IMR-90 (cell line): ENCODE measurements at regions not wholly inside any gene's neighbourhood (a gene's known extent, or its start where the extent isn't known, plus 50 kb on each side); places are given as distances from the start of the nearest gene placed in this dataset.

Source experiments
- ATAC-seq: fragments of 200-7000 bp; cut with Tn5 transposase; 2 replicates; pipeline ENCODE4 v1.9.1; 2020; ENCODE audit warnings: low read depth, mild to moderate bottlenecking, moderate library complexity
- BruUV-seq: library from RNA; stranded (reverse); fragments of 400-500 nt; replicated peaks from 2 replicates; lab custom pipeline; 2021; lab: Mats Ljungman, UMichigan
- CTCF ChIA-PET: fragments of 300-600 bp; formaldehyde crosslinking; extraction: SDS; loops from one replicate; lab custom pipeline; 2021; ENCODE audit warnings: antibody characterized with exemption; lab: Yijun Ruan, JAX
- POLR2A ChIA-PET: fragments of 300-600 bp; sonication (Branson Sonifier 250); formaldehyde crosslinking; loops from one replicate; lab custom pipeline; 2022; ENCODE audit warnings: antibody characterized with exemption; ENCODE audit not compliant: unreplicated experiment; lab: Charles Lee
- DNase-seq: peaks from one replicate; pipeline ENCODE4 v3.0.0; 2013
- H2AFZ ChIP-seq: replicated peaks from 2 replicates; pipeline ENCODE3; 2013; ENCODE audit warnings: low read length, mild to moderate bottlenecking; ENCODE audit not compliant: poor library complexity
- H2AK5ac ChIP-seq: 2 replicates; pipeline ENCODE4 v1.6.1; 2013; ENCODE audit warnings: low read depth, low read length, inconsistent platforms
- H2AK9ac ChIP-seq: replicated peaks from 2 replicates; pipeline ENCODE3; 2013; ENCODE audit warnings: mild to moderate bottlenecking, low read depth, low read length, moderate library complexity; ENCODE audit not compliant: poor library complexity
- H2BK120ac ChIP-seq: 2 replicates; pipeline ENCODE4 v1.6.1; 2013; ENCODE audit warnings: low read depth, low read length, inconsistent platforms
- H2BK15ac ChIP-seq: 3 replicates; pipeline ENCODE4 v1.6.1; 2013; ENCODE audit warnings: low read depth, low read length, inconsistent platforms
- H2BK20ac ChIP-seq: 2 replicates; pipeline ENCODE4 v1.6.1; 2013; ENCODE audit warnings: low read depth, mild to moderate bottlenecking, inconsistent platforms, low read length, moderate library complexity
- H2BK5ac ChIP-seq: 2 replicates; pipeline ENCODE4 v1.6.1; 2013; ENCODE audit warnings: mild to moderate bottlenecking, low read depth, low read length, inconsistent platforms; ENCODE audit not compliant: poor library complexity, severe bottlenecking
- H3K14ac ChIP-seq: replicated peaks from 2 replicates; pipeline ENCODE4 v1.6.1; 2013; ENCODE audit warnings: low read depth, low read length, inconsistent platforms
- H3K18ac ChIP-seq: 2 replicates; pipeline ENCODE4 v1.6.1; 2013; ENCODE audit warnings: low read depth, low read length, control low read depth
- H3K23ac ChIP-seq: 2 replicates; pipeline ENCODE4 v1.6.1; 2013; ENCODE audit warnings: low read depth, low read length, inconsistent platforms
- H3K27ac ChIP-seq: 2 replicates; pipeline ENCODE4 v1.5.1; 2013; ENCODE audit warnings: mild to moderate bottlenecking, control low read depth, low read length; ENCODE audit not compliant: insufficient read depth
- H3K27me3 ChIP-seq: 2 replicates; pipeline ENCODE4 v1.6.1; 2013; ENCODE audit warnings: low read length; ENCODE audit not compliant: control insufficient read depth, insufficient read depth
- H3K36me3 ChIP-seq: 2 replicates; pipeline ENCODE4 v1.6.1; 2013; ENCODE audit warnings: low read length, mixed read lengths; ENCODE audit not compliant: control insufficient read depth, insufficient read depth
- H3K4ac ChIP-seq: 2 replicates; pipeline ENCODE4 v1.6.1; 2013; ENCODE audit warnings: low read depth, low read length, inconsistent platforms
- H3K4me1 ChIP-seq: 2 replicates; pipeline ENCODE4 v1.6.1; 2013; ENCODE audit warnings: low read length, mixed read lengths; ENCODE audit not compliant: control insufficient read depth, insufficient read depth
- H3K4me2 ChIP-seq: 2 replicates; pipeline ENCODE4 v1.6.1; 2013; ENCODE audit warnings: low read depth, mild to moderate bottlenecking, control low read depth, low read length, moderate library complexity
- H3K4me3 ChIP-seq: 2 replicates; pipeline ENCODE4 v1.5.1; 2013; ENCODE audit warnings: low read depth, mild to moderate bottlenecking, control low read depth, low read length, moderate library complexity; ENCODE audit not compliant: insufficient read depth
- H3K56ac ChIP-seq: 2 replicates; pipeline ENCODE4 v1.6.1; 2013; ENCODE audit warnings: low read length, inconsistent platforms; ENCODE audit not compliant: insufficient read depth; ENCODE audit errors: extremely low read depth
- H3K79me1 ChIP-seq, 2 experiments: 2 replicates each; pipeline ENCODE4 v1.6.1; 2013; ENCODE audit warnings: low read length in 2 of 2, inconsistent platforms in 1 of 2, low read depth in 1 of 2
- H3K9ac ChIP-seq: 2 replicates; pipeline ENCODE4 v1.6.1; 2013; ENCODE audit warnings: low read depth, low read length, control low read depth
- H3K9me1 ChIP-seq: 2 replicates; pipeline ENCODE4 v1.6.1; 2013; ENCODE audit warnings: low read length, inconsistent platforms; ENCODE audit not compliant: insufficient read depth
- H3K9me3 ChIP-seq: 2 replicates; pipeline ENCODE4 v1.6.1; 2013; ENCODE audit warnings: low read length; ENCODE audit not compliant: control insufficient read depth, insufficient read depth
- H4K20me1 ChIP-seq: 2 replicates; pipeline ENCODE4 v1.6.1; 2013; ENCODE audit warnings: low read length, inconsistent platforms; ENCODE audit not compliant: insufficient read depth
- H4K5ac ChIP-seq: 2 replicates; pipeline ENCODE4 v1.6.1; 2013; ENCODE audit warnings: mild to moderate bottlenecking, low read depth, low read length, control low read depth
- H4K8ac ChIP-seq, 2 experiments: 2 replicates each; pipeline ENCODE4 v1.6.1; 2013; ENCODE audit warnings: low read depth in 2 of 2, low read length in 2 of 2, control low read depth in 1 of 2, inconsistent platforms in 1 of 2
- H4K91ac ChIP-seq: 2 replicates; pipeline ENCODE4 v1.6.1; 2013; ENCODE audit warnings: low read depth, low read length, inconsistent platforms; ENCODE audit not compliant: insufficient read depth
- CTCF ChIP-seq: conservative IDR thresholded peaks from 2 replicates; pipeline ENCODE4 v1.5.1; 2012; ENCODE audit warnings: mild to moderate bottlenecking, low read depth, low read length, improper control_type of control experiment
- SMC3 ChIP-seq: fragments of 150-350 bp; IDR thresholded peaks from 2 replicates; pipeline ENCODE4 v1.6.1; 2016; ENCODE audit warnings: low read depth, mild to moderate bottlenecking, antibody characterized with exemption, low read length, moderate library complexity
- WGBS, 2 experiments: methylation state at CpG; one replicate each; pipeline versions ENCODE4 v1.1.5 to v1.1.7; 2013; ENCODE audit warnings: missing lambda C conversion rate in 2 of 2; ENCODE audit not compliant: insufficient read length in 1 of 2; ENCODE audit errors: extremely low coverage in 2 of 2; 5-methylcytosine and 5-hydroxymethylcytosine counted together
- dilution Hi-C: fragments of 300-500 bp; cut with HindIII; formaldehyde crosslinking; loops from one replicate; pipeline ENCODE4 v1.14.3; 2018; ENCODE audit warnings: low sequenced_read_pairs; ENCODE audit not compliant: unreplicated experiment
- in situ Hi-C: fragments of 300-500 bp; cut with MboI; formaldehyde crosslinking; loops from 3 replicates; pipeline ENCODE4 v1.14.3; 2019; ENCODE audit warnings: low sequenced_read_pairs, inconsistent platforms, mixed read lengths
- intact Hi-C: fragments of 100-400 bp; cut with micrococcal nuclease; formaldehyde crosslinking; loops from 2 replicates; pipeline ENCODE4 v1.10.0; 2022

- Histone ChIP-seq H3K23ac (no peak overlapping the region), H4K5ac (no peak overlapping the region), H3K27ac (no peak overlapping the region), H3K18ac (no peak overlapping the region), H3K9me1 (0 out of 2 replicates have a peak, but pooled peaks cover 5% of the 10 kb centered on the region), H2AFZ (no peak overlapping the region), H3K4me2 (no peak overlapping the region), H4K91ac (no peak overlapping the region), H3K79me1 (no peaks in the 10 kb centered on the region), H2AK9ac (no peak overlapping the region), H2BK20ac (no peak overlapping the region), H3K14ac (no peak overlapping the region), H3K4me1 (no peaks in the 10 kb centered on the region), H3K9ac (no peak overlapping the region), H4K20me1 (no peaks in the 10 kb centered on the region), H3K4ac (no peak overlapping the region), H2BK15ac (no peak overlapping the region), H3K27me3 (peaks cover 4% of the 10 kb centered on the region), H3K56ac (no peak overlapping the region), H3K9me3 (no peaks in the 10 kb centered on the region), H4K8ac (no peak overlapping the region), H3K36me3 (no peaks in the 10 kb centered on the region), H2AK5ac (no peak overlapping the region), H2BK5ac (no peak overlapping the region), H3K4me3 (no peak overlapping the region), H2BK120ac (no peak overlapping the region)
- no peak for DNase-seq
- no TSS peak for BruUV-seq
- ATAC-seq: no peak
- ChIA-PET CTCF (interaction anchor here (0.6 to 0.7 kb wide), 3 partner anchors 54 to 291 kb away, joined by 3 to 4 read pairs (median 3); no protein-coding TSS in a partner anchor), POLR2A (no interaction called here)
- intact Hi-C loops (no loop called here), dilution Hi-C loops (no loop called here), in situ Hi-C loops (no loop called here)
- no CpG with 5 or more reads among the region's 1 CpG for whole genome bisulfite sequencing, 2 experiments
- TF ChIP-seq CTCF (0 out of 2 replicates have a peak, but pooled peaks have one; percentile 5), SMC3 (no peak)
Observed at GRCh38 chr2:238706673-238707072, 141.2 kb upstream of the TWIST2 start.
